Frontal cortex (tissue), 3 donors: ENCODE measurements at regions not wholly inside any gene's neighbourhood (a gene's known extent, or its start where the extent isn't known, plus 50 kb on each side); places are given as distances from the start of the nearest gene placed in this dataset.
"Not testable (repeated sequence)": the region's sequence is repeated elsewhere in the genome, so short reads cannot be mapped to it uniquely, and the experiment has no call there.

Source experiments
- DNase-seq, 2 donors: peaks; one replicate each; pipeline ENCODE4 v3.0.0; 2012; ENCODE audit warnings: low spot score in 2 of 2
- FAIRE-seq: peaks from 2 replicates; lab custom pipeline; 2012; peaks lifted over from hg19 to GRCh38; lab: Jason Lieb, UNC
- donor health status: control.
- donor health status: control.
- donor health status: control.

DNA sequence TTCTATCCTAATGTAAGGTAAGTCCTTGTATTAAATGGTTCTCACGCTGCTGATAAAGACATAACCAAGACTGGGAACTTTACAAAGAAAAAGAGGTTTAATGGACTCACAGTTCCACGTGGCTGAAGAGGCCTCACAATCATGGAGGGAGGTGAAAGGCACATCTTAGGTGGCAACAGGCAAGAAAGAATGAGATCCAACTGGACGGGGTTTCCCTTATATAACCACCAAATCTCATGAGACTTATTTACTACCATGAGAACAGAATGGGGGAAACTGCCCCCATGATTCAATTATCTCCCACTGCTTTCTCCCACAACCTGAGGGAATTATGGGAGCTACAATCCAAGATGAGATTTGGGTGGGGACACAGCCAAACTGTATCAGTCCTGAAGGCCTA lies 136.6 kb downstream of the HTR1B start:
- FAIRE-seq (no peak), DNase-seq (no peak)

- no peak for DNase-seq
- no peak for FAIRE-seq
These were observed 137.3 kb downstream of the HTR1B start for GRCh38 chr6:77326029-77326428.

- no peak for DNase-seq
- FAIRE-seq: no peak
These were observed 138.4 kb downstream of the HTR1B start for GRCh38 chr6:77324866-77325265.

DNA sequence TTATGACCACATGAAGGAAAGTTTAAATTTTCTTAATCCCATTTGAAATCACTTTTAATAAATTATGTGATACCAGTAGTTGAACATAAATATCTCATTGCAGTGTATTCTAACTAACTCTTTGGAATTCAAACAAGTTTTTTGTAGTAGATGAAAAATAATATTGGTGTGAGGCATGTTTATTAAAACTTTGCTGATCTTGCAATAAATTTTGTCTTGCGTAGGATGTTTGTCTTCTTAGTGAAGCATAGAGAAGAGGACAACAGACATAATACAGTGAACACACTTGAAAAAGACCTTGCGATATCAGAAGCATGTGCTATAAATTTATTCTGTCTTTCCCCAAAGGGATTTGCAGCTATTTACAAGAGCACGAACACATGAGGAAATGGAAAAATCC lies 140.7 kb downstream of the HTR1B start:
- peak; percentile 13 for FAIRE-seq
- DNase-seq: no peak

DNA sequence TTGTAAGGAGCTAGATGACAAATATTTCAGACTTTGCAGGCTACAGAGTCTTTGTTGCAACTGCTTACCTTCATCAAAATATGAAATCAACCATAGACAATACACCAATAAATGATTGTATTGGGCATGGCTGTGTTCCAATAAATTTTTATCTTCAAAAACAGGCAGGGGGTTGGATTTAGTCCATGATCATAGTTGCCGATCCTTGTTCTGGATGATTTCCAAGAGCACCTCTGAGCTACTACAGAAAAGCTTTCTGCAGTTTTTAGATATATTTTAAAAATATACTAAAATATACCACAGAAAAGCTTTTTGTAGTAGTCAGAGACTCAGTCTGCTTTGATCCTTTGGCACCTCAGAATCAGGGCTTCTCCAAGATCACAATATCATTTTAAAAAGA lies 145.0 kb downstream of the HTR1B start:
- FAIRE-seq (no peak), DNase-seq (no peak)

DNA sequence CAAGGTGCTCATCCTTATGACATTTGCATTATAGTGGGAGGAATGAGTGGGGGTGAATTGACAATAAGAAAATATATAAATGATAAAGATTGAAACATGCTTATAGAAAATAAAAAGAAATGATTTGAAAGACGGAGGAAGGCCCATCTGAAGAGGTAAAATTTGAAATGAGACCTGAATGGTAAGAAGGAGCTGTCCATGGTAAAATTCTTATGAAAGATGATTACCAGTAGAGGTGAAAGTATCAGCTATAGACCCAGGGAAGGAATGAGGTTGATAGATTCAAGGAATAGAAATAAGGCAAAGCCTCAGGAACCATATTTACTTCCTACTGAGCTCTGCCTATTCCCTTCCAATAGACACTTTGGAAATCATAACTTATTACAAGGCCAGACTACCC lies 149.7 kb downstream of the HTR1B start:
- FAIRE-seq (no peak), DNase-seq (no peak)

DNA sequence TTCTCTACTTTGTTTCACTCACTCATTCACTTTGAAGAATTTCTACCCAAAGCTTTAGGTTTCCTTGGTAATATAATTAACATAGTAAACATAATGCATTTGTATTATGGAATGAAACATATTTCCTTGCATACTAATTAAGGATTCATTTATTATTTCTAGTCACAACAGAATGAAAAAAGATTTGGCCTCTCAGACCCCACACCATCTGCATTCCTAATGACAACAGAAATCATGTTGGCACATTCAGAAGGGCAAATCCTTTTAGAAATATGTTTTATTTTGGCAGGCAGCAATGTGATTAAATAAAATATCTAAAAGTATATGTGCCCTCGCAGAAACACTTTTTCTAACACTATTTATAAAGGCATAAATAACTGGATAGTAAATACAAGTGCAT lies 163.4 kb downstream of the HTR1B start:
- no peak for FAIRE-seq
- no peak for DNase-seq

DNA sequence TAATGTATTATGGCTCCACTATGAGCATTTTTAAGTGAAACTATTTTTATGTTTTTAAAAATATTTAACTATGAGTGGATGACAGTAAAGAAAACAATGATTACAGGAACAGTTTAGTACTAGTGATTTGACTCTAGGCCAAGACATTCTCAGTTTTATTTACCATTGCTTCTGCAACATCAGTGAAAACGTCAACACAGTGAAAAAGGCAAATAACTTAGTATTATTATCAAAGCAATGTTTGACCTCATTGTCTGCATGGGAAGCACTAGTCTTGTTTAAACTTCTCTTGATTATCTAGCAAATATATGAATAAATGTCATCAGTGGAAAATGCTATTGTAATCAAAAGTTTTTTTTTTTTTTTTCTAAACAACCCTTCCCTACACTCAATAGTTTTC lies 165.0 kb downstream of the HTR1B start:
- DNase-seq (no peak), FAIRE-seq (no peak)

DNA sequence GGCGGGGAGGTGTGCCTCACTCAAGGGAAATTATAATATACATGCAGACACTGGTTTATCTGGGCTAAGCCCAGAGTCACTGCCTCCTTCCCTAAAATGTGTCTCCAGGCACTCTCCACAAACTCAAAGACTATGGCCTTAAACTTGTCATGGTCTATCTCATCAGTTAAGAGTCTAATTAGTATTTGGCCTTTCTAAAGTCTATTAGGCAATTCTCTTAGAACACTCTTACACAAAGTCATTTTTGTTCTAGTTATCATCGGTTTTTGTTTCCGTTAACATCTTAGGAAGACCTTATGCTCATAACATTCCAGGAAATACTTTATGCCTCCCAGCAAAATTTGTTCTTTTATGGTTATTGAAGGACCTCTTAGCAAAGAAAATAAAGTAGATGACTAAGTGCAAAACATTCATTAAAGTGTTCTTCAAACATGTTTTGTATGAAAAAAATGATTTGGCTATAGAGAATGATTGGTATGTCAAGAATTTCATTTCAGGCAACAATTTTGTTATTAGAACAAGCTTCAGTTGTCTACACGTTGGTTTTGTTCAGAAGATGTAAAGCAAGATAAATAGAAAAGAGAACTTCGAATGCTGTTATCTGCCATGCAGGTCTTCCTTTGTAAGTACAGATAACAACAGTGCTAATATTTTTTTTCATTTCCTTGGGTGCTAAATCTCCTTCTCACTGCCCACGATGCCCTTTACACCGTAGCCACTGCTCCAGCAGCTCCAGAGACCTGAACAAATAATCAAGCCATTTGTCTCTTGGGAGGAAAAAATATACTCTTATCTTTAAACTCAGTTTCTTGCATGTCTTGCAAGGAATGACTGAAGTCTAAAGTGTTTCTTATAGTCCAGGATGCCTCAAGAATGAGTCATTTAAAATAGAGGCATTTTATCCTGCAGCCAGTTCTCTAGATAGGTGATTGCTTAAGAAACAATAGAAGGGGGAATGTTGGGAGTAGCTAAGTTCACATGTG lies 170.4 kb downstream of the HTR1B start:
- DNase-seq (no peak), FAIRE-seq (no peak)

GRCh38 chr6:77290798-77291197 lies 172.5 kb downstream of the HTR1B start:
- no peak for FAIRE-seq

GRCh38 chr6:77286541-77286940 lies 176.8 kb downstream of the HTR1B start:
- FAIRE-seq: no peak
- no peak for DNase-seq

More at GRCh38 chr6:77290798-77291197, 172.5 kb downstream of the HTR1B start:
- no peak for DNase-seq

- no peak for FAIRE-seq
- DNase-seq: no peak
These were observed 189.4 kb downstream of the HTR1B start for GRCh38 chr6:77273929-77274328.

DNA sequence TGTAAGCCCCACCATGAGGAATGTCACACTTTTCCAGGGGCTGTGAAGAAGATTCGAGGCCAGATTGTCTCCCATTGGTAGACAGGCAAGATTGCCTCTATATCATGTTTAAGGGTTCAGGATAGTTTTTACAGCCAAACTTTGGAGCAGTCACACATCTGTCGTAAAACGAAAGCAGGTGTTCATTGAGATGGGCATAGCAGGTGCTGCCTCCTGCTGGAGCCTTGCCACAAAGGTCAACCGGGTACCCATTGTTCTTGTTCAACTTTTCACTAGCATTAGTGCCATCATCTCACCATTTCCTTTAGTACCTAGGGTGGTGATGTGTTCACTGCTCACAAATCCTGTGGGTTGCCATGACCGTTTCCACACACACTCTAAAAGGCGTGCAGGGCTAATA lies 198.3 kb downstream of the HTR1B start:
- DNase-seq (no peak), FAIRE-seq (no peak)

GRCh38 chr6:77263003-77263402 lies 200.3 kb downstream of the HTR1B start:
- DNase-seq: no peak
- no peak for FAIRE-seq

DNA sequence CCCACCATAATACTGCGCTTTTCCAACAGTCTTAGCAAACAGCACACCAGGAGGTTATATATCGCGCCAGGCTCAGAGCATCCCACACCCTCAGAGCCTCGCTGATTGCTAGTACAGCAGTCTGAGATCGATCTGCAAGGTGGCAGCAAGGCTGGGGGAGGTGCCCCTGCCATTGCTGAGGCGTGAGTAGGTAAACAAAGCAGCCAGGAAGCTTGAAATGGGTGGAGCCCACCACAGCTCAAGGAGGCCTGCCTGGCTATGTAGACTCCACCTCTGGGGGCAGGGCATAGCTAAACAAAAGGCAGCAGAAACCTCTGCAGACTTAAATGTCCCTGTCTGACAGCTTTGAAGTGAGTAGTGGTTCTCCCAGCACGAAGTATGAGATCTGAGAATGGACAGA lies 211.5 kb downstream of the HTR1B start:
- DNase-seq, FAIRE-seq: not testable (repeated sequence)

DNA sequence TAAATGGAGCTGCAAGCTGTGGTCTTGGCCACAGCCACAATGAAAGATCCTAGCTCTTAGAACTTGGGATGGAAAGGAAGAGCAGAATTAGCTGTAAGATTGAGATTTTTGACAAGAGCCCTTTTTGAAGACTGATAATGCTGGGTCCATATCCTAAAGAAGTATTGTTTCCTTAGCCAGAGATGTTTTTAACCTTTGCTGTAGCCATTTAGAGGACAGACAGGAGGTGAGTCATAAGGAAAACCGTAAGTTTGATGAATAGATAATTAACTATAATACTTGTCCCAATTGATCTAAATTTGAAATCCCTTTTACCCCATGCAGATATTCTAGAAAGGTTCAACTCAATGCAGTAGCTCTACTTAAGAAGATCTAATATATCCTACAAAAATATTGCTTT lies 213.7 kb downstream of the HTR1B start:
- FAIRE-seq (no peak), DNase-seq (no peak)

DNA sequence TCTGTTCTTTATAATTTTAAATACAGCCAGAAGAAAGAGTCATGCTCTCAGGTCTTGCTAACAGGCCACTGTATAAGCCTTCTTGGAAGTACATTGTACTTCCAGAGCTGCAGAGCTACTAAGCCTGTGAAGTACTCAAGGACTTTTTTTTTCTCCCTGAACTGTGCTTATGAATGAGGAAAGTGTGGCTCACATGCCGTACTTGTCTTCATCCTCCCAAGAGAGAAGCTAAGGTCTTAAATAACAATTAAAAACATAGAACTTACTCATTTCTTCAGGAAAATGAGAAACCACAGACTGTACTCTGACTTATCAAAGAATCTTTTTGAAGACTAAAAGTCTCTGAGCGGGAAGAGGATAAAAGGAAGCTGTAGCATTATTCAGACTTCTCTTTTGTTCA lies 218.3 kb downstream of the HTR1B start:
- no peak for FAIRE-seq
- DNase-seq: no peak

GRCh38 chr6:77231438-77232305 lies 231.6 kb downstream of the HTR1B start:
- DNase-seq: no peak
- FAIRE-seq: no peak

DNA sequence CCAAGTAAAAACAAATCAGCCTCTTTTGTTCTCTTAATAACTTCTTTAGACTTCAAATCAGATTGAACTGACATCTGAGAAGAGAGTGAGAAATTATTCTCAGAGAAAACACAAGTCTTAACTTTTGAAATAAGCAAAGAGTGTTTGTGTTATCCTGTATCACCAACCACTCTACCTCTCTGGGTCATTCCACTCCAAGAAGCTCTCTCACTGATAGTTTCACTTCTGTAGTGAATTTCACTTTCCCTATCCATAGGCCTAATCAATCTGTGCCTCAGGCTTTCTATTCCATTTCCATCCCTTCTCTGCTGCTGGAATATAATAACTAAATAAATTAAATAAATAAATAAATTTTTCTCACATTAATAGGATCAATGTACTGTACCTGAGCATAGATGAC lies 235.0 kb downstream of the HTR1B start:
- FAIRE-seq: no peak
- no peak for DNase-seq

DNA sequence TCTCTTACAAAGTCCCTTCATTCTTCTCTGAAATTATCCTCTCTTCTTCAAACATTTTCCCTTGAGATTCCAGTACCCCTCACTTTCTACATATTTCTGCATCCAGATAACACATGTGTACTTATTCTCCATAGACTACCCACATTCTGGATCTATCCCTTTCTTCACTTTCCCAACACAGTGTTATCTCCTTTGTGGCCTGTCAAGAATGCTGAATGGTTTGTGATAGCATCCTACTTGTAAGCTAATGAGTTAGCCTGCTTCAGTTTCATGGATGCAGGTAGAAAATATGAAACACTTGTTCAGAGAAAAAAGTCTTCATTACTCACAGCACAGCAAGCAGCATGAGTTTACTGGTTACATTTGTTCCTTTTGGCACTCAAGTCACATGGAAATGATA lies 245.4 kb downstream of the HTR1B start:
- no peak for DNase-seq
- FAIRE-seq: no peak

- FAIRE-seq (no peak), DNase-seq (no peak)
These were observed 257.4 kb downstream of the HTR1B start for GRCh38 chr6:77205936-77206335.
